ENCODE measurements at regions not wholly inside any gene's neighbourhood (a gene's known extent, or its start where the extent isn't known, plus 50 kb on each side); places are given as distances from the start of the nearest gene placed in this dataset.

- no peaks in the 10 kb centered on the region for H3K79me2 ChIP-seq (ENCODE audit: low read length)
- no peaks in the 10 kb centered on the region for H3K9me2 ChIP-seq (replicated peaks; ENCODE audit: insufficient read depth, low read length)
- H4K20me1 ChIP-seq (ENCODE audit: insufficient read depth, low read length): no peaks in the 10 kb centered on the region
Measured at GRCh38 chr1:218064426-218064825, 220.7 kb upstream of the RRP15 start.

DNA sequence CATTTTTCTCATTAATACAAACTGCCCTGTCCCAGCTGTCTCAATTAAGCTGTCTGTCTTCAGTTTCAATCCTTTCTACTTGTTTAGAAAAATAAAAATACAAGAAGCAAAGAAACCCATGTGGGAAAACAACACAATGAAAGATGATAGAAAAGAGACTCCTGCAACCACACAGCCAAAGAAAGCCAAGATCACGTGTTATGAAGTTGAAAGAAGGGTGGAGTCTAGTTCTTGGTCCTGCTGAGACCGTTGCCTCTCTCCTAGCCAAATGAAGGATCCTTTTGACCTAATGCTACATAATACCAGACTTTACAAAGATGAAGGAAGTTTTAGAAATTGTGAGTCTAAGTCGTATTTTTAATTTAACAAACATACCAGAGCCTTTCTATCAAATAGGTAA, 218.8 kb upstream of the RRP15 start:
- Histone ChIP-seq H3K79me2 (ENCODE audit: low read length) (no peaks in the 10 kb centered on the region), H2AFZ (ENCODE audit: low read length) (no peak overlapping the region), H3K4me2 (ENCODE audit: low read depth, low read length) (peak overlapping the region; percentile 9; the same call in 1 of the 2 replicates), H3K27me3 (replicated peaks; ENCODE audit: insufficient read depth, low read length) (no peaks in the 10 kb centered on the region), H3K4me3 (ENCODE audit: low read length) (no peak overlapping the region), H3F3A (ENCODE audit: insufficient read depth, low read length) (peaks cover 9% of the 10 kb centered on the region; the same call in 1 of the 2 replicates), H4K20me1 (ENCODE audit: insufficient read depth, low read length) (no peaks in the 10 kb centered on the region), H3K9me3 (replicated peaks; ENCODE audit: insufficient read depth, low read length) (no peaks in the 10 kb centered on the region), H3K36me3 (replicated peaks; ENCODE audit: insufficient read depth, low read length) (no peaks in the 10 kb centered on the region), H3K4me1 (ENCODE audit: low read length) (peaks cover 30% of the 10 kb centered on the region), H3K9me2 (replicated peaks; ENCODE audit: insufficient read depth, low read length) (no peaks in the 10 kb centered on the region), H3K27ac (ENCODE audit: low read length) (peak overlapping the region; percentile 23; the same call in 1 of the 2 replicates), H3K9ac (ENCODE audit: low read length) (no peak overlapping the region)
- DNase-seq: peak; percentile 66
- TF ChIP-seq EZH2 (optimal IDR thresholded peaks at IDR 0.05; ENCODE audit: low read depth, low read length) (no peak), EZH2phosphoT487 (IDR thresholded peaks at IDR 0.05; ENCODE audit: low read length) (no peak)
- TF ChIP-seq, protein P1, sequence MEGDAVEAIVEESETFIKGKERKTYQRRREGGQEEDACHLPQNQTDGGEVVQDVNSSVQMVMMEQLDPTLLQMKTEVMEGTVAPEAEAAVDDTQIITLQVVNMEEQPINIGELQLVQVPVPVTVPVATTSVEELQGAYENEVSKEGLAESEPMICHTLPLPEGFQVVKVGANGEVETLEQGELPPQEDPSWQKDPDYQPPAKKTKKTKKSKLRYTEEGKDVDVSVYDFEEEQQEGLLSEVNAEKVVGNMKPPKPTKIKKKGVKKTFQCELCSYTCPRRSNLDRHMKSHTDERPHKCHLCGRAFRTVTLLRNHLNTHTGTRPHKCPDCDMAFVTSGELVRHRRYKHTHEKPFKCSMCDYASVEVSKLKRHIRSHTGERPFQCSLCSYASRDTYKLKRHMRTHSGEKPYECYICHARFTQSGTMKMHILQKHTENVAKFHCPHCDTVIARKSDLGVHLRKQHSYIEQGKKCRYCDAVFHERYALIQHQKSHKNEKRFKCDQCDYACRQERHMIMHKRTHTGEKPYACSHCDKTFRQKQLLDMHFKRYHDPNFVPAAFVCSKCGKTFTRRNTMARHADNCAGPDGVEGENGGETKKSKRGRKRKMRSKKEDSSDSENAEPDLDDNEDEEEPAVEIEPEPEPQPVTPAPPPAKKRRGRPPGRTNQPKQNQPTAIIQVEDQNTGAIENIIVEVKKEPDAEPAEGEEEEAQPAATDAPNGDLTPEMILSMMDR (IDR thresholded peaks at IDR 0.05; ENCODE audit: low read length): no peak

More at GRCh38 chr1:218064426-218064825, 220.7 kb upstream of the RRP15 start:
- peaks cover 9% of the 10 kb centered on the region; the same call in 1 of the 2 replicates for H3F3A ChIP-seq (ENCODE audit: insufficient read depth, low read length)
- TF ChIP-seq EZH2 (optimal IDR thresholded peaks at IDR 0.05; ENCODE audit: low read depth, low read length): no peak
- TF ChIP-seq EZH2phosphoT487 (IDR thresholded peaks at IDR 0.05; ENCODE audit: low read length): no peak
- TF ChIP-seq, protein P1 (IDR thresholded peaks at IDR 0.05; ENCODE audit: low read length): no peak
- DNase-seq: no peak
- H3K27ac ChIP-seq (ENCODE audit: low read length): no peak overlapping the region
- H3K9ac ChIP-seq (ENCODE audit: low read length): no peak overlapping the region
- H3K36me3 ChIP-seq (replicated peaks; ENCODE audit: insufficient read depth, low read length): no peaks in the 10 kb centered on the region
- no peak overlapping the region for H3K4me2 ChIP-seq (ENCODE audit: low read depth, low read length)
- H2AFZ ChIP-seq (ENCODE audit: low read length): no peak overlapping the region
- H3K4me1 ChIP-seq (ENCODE audit: low read length): peaks cover 25% of the 10 kb centered on the region
- H3K9me3 ChIP-seq (replicated peaks; ENCODE audit: insufficient read depth, low read length): no peaks in the 10 kb centered on the region
- no peak overlapping the region for H3K4me3 ChIP-seq (ENCODE audit: low read length)
- H3K27me3 ChIP-seq (replicated peaks; ENCODE audit: insufficient read depth, low read length): no peaks in the 10 kb centered on the region

DNA sequence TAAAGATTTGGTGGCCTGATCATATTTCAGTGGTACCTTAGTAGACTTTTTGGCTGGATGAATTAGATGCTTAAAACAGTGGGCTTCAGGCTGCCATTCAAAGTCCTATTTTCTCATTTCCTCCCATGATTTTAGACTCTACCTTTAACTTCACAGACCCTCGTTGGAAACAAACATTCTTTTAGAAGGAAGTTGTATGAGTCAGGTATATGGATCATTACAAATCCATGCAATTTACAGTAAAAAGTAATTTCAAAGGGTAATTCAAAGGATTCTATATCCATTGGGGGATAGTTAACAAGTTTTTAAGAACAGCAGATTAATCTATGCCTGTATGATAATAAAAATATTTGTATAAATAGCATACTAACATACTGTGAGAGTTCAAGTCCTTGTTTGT, 216.9 kb upstream of the RRP15 start:
- Histone ChIP-seq H3K4me1 (ENCODE audit: low read length) (peaks cover 32% of the 10 kb centered on the region), H4K20me1 (ENCODE audit: insufficient read depth, low read length) (no peaks in the 10 kb centered on the region), H3F3A (ENCODE audit: insufficient read depth, low read length) (peaks cover 9% of the 10 kb centered on the region; the same call in 1 of the 2 replicates), H3K79me2 (ENCODE audit: low read length) (no peaks in the 10 kb centered on the region), H3K27ac (ENCODE audit: low read length) (no peak overlapping the region), H3K36me3 (replicated peaks; ENCODE audit: insufficient read depth, low read length) (no peaks in the 10 kb centered on the region), H3K9me3 (replicated peaks; ENCODE audit: insufficient read depth, low read length) (no peaks in the 10 kb centered on the region), H3K9ac (ENCODE audit: low read length) (no peak overlapping the region), H2AFZ (ENCODE audit: low read length) (no peak overlapping the region), H3K27me3 (replicated peaks; ENCODE audit: insufficient read depth, low read length) (no peaks in the 10 kb centered on the region), H3K4me3 (ENCODE audit: low read length) (no peak overlapping the region), H3K4me2 (ENCODE audit: low read depth, low read length) (no peak overlapping the region), H3K9me2 (replicated peaks; ENCODE audit: insufficient read depth, low read length) (no peaks in the 10 kb centered on the region)
- TF ChIP-seq EZH2 (optimal IDR thresholded peaks at IDR 0.05; ENCODE audit: low read depth, low read length) (no peak), EZH2phosphoT487 (IDR thresholded peaks at IDR 0.05; ENCODE audit: low read length) (no peak)
- TF ChIP-seq, protein P1 (IDR thresholded peaks at IDR 0.05; ENCODE audit: low read length): no peak
- DNase-seq: no peak

Measured in MM.1S (cell line).